Amygdala (tissue), 56 donors: ENCODE measurements at regions not wholly inside any gene's neighbourhood (a gene's known extent, or its start where the extent isn't known, plus 50 kb on each side); places are given as distances from the start of the nearest gene placed in this dataset.

Experiments
- DNase-seq, 56 donors: peaks; one replicate each; lab custom pipeline; 2025; lab: John Stamatoyannopoulos, UW

DNA sequence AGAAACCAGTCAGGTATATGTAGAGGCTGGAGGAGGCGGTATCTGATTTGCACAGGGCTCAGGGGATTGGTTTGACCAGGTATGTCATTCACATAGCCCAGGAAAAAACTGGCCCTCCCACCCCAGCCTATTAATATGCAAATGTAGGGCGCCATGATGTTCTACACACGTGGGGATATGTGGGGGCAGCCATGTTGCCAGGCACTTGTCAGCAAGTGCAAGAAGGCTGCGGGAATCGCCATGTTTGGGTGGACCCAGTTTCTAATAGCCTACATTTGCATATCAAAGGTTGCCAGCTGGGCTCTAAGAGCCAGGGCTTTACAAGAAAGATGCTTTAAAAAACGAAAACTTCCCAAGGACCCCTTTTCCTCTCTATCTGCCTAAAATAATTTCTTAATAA, 335.1 kb downstream of the SMARCA1 start:
- no peak for DNase-seq

GRCh38 chrX:129176710-129177109, 346.6 kb downstream of the SMARCA1 start:
- no peak for DNase-seq

- DNase-seq: no peak
Observed at GRCh38 chrX:129161108-129161507, 362.2 kb downstream of the SMARCA1 start.

- DNase-seq: no peak
Observed at GRCh38 chrX:129158505-129158904, 364.8 kb downstream of the SMARCA1 start.

DNA sequence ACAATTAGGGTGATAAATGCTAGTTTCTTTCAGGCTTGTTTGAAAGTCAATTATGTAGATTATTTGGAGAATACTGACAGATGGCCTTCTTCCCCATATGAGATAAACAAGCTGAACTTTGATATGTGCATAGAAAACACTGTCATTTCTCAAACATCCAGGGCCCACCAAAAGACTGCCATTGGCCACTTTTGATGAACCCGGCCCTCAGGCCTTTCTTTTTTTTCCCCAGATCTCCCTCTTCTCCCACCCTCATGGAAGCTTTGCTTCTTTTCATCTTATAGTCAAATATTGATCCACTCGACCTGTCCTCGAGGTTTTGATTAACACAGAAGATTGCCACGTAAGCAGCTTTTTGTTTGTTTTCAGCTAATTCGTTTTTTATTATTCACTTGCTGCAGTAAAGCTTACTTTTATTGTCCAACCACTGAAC, 377.4 kb downstream of the SMARCA1 start:
- DNase-seq: no peak

- DNase-seq: no peak
Observed at GRCh38 chrX:129145385-129145784, 377.9 kb downstream of the SMARCA1 start.

DNA sequence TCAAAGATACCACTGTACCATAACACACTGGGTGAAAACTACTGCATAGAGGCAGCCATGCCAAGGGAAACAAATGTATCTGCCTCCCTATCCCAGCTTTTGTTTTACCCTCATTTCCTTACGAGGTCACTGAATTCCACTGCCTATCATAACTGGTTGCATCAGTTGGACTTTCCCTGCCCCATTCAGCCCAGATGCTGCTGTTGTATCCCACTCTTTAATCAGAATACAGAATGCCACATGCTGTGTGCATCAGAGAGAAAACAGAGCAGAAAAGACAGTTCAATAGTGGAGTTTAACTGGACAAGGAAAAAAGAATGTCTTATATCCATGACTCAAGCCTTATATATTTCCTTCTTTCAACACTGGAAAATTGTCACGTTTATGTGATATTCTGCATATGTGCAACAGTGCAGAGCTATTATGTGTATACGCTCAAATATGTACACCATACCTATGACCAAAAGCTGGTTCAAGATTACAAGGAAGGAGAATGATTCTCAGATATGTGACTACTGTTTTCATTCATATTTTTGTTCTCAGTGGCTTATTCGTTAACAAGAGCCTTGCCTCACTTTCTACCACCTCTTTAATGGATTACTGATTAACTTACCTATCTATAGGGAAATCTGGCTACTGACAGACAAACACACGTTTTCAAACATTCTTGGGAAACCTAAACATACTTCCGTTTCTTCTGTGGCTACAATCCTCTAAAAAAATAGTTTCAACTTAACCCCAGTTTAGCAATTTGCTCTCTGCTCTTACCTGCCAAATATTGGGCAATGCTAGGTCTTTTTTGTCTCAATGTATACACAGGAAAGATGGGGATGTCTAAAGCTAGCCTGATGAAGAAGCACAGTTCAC, 378.9 kb downstream of the SMARCA1 start:
- DNase-seq: no peak

DNA sequence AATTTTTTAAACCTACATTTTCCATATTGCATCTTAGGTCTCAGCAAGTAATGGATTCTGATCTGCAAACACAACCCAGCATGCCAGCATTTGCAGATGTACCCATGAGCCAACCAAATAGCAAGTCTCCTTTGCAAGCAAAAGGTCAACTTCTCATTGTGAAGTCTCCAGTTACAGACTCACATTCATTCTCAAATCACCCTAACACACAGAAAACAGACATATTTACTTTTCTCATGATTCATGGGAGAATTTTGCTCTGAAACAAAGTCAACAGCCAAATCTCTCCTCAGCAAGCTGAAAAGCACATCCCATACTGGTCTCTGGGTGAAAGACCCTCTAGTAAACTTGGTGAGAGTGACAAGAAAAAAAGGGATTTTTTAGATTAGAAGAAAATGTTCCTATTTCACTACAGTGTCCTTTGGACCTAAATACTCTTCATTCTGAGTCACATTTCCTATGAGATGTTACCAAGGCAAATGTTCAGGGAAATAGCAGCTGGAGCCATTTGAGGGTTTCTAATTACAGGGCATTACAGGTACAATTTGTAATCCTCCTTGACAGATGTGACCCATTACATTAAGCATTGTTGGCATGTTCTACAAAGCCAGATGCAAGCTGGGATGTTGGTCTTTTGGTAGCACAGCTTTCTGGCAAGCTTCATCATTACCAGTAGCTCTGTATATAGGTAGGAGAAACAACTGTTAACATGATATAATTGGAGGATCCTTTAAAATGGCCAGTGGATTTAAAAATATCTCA, 383.3 kb downstream of the SMARCA1 start:
- DNase-seq: no peak

GRCh38 chrX:129125122-129125914, 398.0 kb downstream of the SMARCA1 start:
- peak in 1 of 56 donors; percentile 0 for DNase-seq

GRCh38 chrX:129123795-129124194, 399.5 kb downstream of the SMARCA1 start:
- no peak for DNase-seq

DNA sequence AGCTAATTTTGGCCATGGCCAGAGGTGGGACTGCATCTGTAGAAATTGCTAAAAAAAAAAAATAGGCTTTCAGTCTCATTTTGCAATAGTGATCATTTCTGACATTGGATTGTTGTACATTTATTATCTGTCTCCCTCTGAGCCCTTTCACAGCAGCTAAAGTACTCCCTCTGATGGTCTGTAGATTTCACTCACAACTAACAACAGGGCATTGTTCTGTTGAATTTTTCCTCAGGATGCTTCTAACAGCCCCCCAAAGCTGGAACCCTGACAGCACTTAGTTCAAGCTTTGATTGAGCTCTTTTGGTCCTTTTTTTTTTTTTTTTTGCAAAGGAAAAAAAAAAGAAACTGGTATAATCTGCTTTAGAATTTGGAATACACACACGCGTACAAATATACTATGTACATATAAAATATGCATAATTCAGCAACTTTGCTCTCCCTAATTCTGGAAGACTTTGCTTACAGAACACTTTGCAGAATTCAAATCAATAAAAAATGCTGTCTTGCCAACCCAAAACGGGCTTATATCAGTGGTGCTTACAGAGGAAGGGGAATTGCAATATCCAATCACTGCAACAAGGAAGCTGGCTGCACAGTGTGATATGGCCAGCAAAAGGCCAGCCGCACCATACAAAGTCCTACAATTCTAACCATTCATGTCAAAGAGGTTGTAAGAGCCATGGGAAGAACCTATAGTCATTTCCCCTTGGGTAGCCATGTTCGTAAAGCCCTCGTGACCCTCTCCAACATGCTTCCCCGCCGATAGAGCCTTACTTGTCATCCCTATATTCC, 406.4 kb downstream of the SMARCA1 start:
- no peak for DNase-seq

GRCh38 chrX:129115935-129116334, 407.4 kb downstream of the SMARCA1 start:
- no peak for DNase-seq

GRCh38 chrX:129115104-129115503, 408.2 kb downstream of the SMARCA1 start:
- DNase-seq: peak in 2 of 56 donors; percentile 0 to 1

- no peak for DNase-seq
Observed at GRCh38 chrX:129111081-129111798, 412.1 kb downstream of the SMARCA1 start.

GRCh38 chrX:129108936-129109335, 414.4 kb downstream of the SMARCA1 start:
- DNase-seq: no peak

- DNase-seq: no peak
Observed at GRCh38 chrX:129099207-129099606, 424.1 kb downstream of the SMARCA1 start.

GRCh38 chrX:129097668-129098067, 425.6 kb downstream of the SMARCA1 start:
- no peak for DNase-seq

DNA sequence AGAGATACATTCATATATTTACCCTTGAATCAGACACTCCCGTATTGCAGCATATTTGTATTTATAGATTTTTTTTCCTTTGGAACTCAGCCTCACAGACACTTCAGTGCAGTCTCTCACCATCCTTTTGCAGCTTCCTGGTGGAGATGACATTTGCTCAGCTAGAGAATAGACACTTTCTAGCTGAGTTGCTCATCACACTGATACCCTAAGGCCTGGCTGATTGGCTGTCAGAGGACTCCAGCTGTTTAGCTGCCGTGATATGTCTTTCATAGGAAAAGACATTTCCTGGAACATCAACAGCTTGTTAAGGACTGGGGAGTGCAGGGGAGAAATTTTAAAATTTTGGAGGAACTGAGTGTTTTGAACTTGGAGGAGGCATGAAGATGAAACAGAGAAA, 429.6 kb downstream of the SMARCA1 start:
- DNase-seq: no peak

DNA sequence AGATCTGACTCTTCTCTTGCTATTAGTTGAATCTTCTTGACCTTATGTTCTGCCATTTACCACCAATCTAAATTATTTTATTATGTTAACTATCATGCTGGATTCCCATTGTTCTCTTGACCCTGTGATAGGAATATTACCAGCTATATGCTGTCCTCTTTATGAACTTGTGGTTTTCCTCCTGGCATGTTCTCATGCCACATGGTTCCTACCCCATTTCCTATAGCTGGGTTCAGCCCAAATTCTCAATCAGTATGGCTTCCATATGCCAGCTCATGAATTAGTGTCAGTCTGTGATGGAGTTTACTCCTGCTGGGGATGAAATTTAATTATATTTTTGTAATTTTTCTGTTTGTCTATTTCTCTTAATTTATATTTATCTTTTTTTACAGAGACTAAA, 430.5 kb downstream of the SMARCA1 start:
- DNase-seq: no peak
